ENCODE measurements at regions not wholly inside any gene's neighbourhood (a gene's known extent, or its start where the extent isn't known, plus 50 kb on each side); places are given as distances from the start of the nearest gene placed in this dataset.

GRCh38 chr13:31930490-31930889 lies 101.1 kb upstream of the FRY start:
- DNase-seq = no peak

DNA sequence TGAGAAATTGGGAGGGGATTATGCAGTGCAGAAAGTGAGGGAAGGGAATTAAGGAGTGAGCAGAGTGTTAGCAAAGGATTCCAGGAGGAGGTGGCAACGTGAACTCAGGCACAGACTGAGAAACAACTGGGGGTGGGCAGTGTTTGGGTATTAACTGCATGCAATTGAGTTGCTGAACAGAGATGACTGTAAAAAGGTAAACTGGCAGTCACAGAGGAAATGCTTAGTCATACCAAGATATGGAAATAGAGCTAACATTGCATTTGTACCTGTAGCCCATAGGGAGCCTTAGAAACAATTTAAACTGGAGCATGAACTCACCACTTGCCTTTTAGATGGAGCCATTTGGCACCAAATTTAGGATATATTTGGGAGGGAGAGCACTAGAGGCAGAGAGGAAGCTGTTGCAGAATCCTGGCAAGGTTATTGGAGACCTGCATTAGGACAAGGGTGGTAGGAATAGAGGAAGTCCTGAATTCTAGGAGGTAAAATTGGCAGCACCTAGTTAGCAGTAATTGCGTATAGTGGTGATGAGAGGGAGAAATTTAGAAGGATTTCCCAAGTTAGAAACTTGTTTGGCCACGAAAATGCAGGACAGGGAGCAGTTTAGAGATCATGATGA lies 100.6 kb upstream of the FRY start:
- DNase-seq = no peak

- no peak for DNase-seq
These were observed 94.1 kb upstream of the FRY start for GRCh38 chr13:31937436-31937835.

- no peak for DNase-seq
These were observed 91.5 kb upstream of the FRY start for GRCh38 chr13:31940076-31940475.

DNA sequence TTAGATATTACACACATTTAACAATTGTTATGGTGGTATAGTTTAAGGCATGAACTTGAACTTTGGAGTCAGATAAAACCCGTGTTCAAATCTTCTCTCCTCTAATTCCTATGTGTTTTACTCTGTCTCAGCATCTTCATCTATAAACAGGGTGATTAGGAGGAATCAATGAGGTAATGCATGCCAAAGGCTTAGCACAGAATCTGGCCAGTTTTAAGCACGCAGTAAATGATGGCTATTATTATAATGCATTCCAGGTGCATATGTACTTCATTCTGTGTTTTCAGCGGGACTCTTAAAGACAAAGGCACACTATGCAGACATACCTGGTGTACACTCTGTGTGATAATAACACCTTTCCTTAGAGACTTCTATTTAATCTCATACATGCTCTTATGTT lies 88.0 kb upstream of the FRY start:
- DNase-seq = no peak

GRCh38 chr13:31944262-31945160 lies 87.1 kb upstream of the FRY start:
- DNase-seq = no peak

DNA sequence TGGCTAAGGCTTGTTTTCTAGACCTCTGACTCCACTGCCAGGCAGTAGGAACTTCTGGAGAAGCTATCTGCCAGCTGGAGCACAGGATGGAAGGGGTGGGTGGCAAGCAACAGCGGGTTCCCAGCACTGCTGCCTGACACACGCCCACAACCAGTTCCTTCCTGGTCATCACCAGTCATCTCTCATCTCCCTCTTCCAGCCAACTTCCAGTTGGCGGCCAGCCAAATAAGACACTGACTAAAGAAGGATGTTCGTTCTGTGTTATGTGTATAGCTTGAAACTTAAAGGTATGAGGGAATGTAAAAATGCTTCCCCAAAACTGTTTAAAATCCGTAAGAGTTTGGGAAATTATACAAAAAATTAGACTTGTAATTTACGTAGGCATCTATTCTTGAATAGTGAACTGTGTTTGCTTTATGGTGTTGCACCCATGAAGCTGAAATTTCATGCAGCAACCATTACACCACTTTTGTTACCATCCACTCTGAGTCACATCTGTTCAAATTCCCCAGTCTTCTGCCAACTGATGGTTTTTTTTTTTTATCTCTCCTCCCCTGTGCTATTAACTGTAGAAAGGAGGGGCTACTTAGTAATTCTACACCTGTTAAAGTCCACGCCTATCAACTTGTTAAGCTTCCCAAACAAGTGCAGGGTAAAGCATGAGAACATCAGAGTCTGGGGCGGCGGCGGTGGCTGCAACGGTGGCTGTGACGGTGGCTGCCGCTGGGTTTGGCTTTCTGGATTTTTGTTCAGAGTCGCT lies 86.2 kb upstream of the FRY start:
- peak; percentile 92 for DNase-seq

- no peak for DNase-seq
These were observed 85.3 kb upstream of the FRY start for GRCh38 chr13:31946091-31946770.

- no peak for DNase-seq
These were observed 84.5 kb upstream of the FRY start for GRCh38 chr13:31947105-31947504.

- no peak for DNase-seq
These were observed 84.1 kb upstream of the FRY start for GRCh38 chr13:31947506-31947905.

GRCh38 chr13:31949486-31949885 lies 82.1 kb upstream of the FRY start:
- no peak for DNase-seq

GRCh38 chr13:31950111-31950815 lies 81.3 kb upstream of the FRY start:
- DNase-seq = no peak

DNA sequence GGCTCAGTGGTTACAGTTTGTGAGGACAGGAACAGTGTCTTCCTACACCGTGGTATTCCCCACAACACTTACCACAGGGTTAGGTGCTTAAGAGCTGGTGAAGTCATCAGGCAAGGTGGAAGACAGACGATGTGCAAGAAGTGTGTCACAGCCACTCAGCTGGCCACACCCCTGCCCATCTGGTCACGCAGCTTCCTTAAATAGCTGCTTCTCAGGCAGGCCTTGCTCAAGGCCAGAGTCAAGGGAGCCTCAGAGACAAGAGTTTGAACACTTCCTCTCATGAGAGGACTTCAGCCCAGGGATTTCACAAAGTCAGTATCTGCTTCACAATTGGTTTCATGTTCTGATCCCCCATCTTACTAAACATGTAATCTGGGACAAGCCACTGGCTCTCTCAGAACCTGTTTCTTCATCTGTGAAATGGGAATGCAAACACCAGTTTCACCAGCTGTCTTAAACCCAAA lies 80.3 kb upstream of the FRY start:
- DNase-seq = no peak

GRCh38 chr13:31952641-31953380 lies 78.8 kb upstream of the FRY start:
- no peak for DNase-seq

GRCh38 chr13:31955101-31955500 lies 76.5 kb upstream of the FRY start:
- DNase-seq = no peak

- no peak for DNase-seq
These were observed 75.8 kb upstream of the FRY start for GRCh38 chr13:31955741-31956140.

- DNase-seq = no peak
These were observed 74.5 kb upstream of the FRY start for GRCh38 chr13:31956980-31957644.

DNA sequence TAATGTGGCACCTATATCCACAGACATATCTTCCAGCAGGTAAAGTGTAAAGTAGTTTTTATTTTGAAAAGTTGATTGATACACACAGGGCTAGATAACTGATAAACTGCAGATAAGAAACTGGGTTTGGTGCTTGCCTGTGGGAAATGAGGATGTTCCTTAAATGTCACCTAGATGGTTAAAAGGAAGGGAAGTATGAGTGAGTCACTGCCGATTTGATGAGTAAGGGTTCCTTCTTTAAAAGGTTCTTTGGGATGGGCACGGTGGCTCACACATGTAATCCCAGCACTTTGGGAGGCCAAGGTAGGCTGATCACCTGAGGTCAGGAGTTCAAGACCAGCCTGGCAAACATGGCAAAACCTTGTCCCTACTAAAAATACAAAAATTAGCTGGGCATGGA lies 73.8 kb upstream of the FRY start:
- DNase-seq = no peak

- DNase-seq = no peak
These were observed 68.7 kb upstream of the FRY start for GRCh38 chr13:31962731-31963370.

DNA sequence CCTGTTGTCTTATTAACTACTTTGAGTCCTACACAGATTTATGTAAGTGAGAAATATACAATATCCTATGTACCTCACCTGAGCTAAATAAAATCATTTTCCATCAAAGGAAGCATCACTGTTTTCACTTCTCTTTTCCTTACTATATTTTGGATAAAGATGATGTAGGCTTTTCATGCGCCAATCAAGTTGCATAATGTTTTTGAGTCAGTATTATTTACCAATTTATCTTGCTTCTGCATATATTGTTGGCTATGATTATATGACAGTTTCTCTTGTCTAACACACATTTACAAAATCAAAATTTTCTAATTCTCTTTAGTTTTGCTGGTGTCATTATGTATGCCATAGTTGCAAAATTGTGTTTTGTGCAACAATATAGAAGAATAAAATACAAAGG lies 67.9 kb upstream of the FRY start:
- DNase-seq = no peak

DNA sequence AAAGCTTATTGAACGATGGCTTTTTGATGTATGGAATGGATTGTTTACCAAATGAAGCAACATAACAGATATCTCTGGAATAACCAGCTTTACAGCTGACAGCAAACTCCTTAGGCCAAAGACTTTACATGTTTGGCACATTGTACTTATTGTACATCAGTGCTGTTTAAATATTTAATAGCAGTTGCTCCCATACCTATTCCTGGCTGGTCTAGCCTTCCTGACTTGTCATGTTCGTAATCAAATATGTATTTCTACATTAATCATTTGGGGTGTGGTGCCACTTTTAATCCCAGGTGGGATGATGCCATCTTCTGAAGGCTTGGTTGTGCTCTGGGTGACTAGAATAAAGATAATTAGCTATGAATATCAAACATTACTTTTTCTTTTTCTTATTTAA lies 67.4 kb upstream of the FRY start:
- DNase-seq = no peak
